ENCODE measurements at regions not wholly inside any gene's neighbourhood (a gene's known extent, or its start where the extent isn't known, plus 50 kb on each side); places are given as distances from the start of the nearest gene placed in this dataset.

DNA sequence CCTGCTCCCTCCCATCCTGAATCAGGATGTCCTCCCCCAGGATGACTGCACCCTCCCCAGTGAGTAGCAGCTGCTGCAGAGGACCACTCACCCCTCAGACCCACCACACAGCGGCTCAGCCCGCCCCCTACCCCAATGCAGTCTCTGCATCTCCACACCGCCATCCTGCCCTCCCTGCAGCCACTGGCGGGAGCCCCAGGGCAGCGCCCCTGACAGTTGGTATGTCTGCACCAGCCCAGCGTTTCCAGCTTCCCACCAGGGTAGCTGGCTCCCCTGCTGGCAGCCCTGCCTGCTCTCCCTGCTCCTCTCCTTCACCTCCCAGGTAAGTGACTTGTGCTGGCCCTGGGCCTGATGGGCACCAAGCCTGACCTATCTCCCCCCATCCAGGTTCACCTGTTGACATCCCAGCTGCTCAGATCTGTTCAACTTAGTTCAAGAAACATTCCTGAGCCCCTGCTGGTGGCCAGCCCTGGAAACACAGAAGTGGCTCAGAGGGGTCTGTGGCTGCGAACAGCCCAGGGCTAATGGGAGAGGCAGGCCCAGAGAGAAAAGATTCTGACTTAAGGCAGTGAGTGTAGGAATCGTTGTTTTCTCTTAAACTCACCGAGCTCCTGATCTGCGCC, 117.7 kb upstream of the RAB6C start:
- no peak for FAIRE-seq
- Histone ChIP-seq H2AFZ (ENCODE audit: low read depth, low read length) (no peak overlapping the region), H3K4me1 (replicated peaks in 1 of 2; ENCODE audit: control insufficient read depth in 2 of 2, insufficient read depth in 2 of 2, low read length in 2 of 2) (no peaks in the 10 kb centered on the region), H3K9me3 (replicated peaks; ENCODE audit: control insufficient read depth, insufficient read depth, low read depth, low read length) (no peaks in the 10 kb centered on the region), H3K27ac (ENCODE audit: extremely low read depth, low read depth, low read length) (no peak overlapping the region), H3K79me2 (ENCODE audit: control insufficient read depth, insufficient read depth, low read length) (no peaks in the 10 kb centered on the region), H4K20me1 (replicated peaks; ENCODE audit: control insufficient read depth, insufficient read depth, low read length) (0 out of 2 replicates have a peak, but pooled peaks cover 2% of the 10 kb centered on the region), H3K27me3 (ENCODE audit: control insufficient read depth in 2 of 2, insufficient read depth in 2 of 2, low read length in 2 of 2) (peaks cover 3 to 22% of the 10 kb centered on the region in 2 experiments; a peak in 3 of 5 replicates), H3K36me3 (ENCODE audit: control insufficient read depth, insufficient read depth, low read length) (no peaks in the 10 kb centered on the region), H3K4me2 (ENCODE audit: insufficient read depth, low read length) (no peak overlapping the region), H3K9ac (ENCODE audit: insufficient read depth in 1 of 2, low read depth in 2 of 2, low read length in 2 of 2) (no peak overlapping the region), H3K9me1 (ENCODE audit: control insufficient read depth, insufficient read depth, low read length) (no peaks in the 10 kb centered on the region), H3K4me3 (no peak overlapping the region)
- intact Hi-C loops (cut with micrococcal nuclease) (no loop called here), in situ Hi-C loops (cut with MboI) (no loop called here)
- CTCF ChIA-PET (ENCODE audit: low intra/inter-chr PET ratio) = no interaction called here
- no peak for TF ChIP-seq NFIX (CRISPR knock-in tag; IDR thresholded peaks at IDR 0.05; ENCODE audit: low read depth)
- TF ChIP-seq TCF7 (IDR thresholded peaks at IDR 0.05; ENCODE audit: borderline replicate concordance) = no peak
- no peak for TF ChIP-seq MCM5 (IDR thresholded peaks at IDR 0.05; ENCODE audit: low read depth)
- TF ChIP-seq ZBTB43 (CRISPR knock-in tag; IDR thresholded peaks at IDR 0.05) = no peak
- no peak for TF ChIP-seq FOXK2 (conservative IDR thresholded peaks at IDR 0.05 in 1 of 2, IDR thresholded peaks at IDR 0.05 in 1 of 2; ENCODE audit: low read depth in 2 of 2)
- no peak for TF ChIP-seq ZZZ3 (IDR thresholded peaks at IDR 0.05)
- no peak for TF ChIP-seq CBX8 (IDR thresholded peaks at IDR 0.05; ENCODE audit: borderline replicate concordance, extremely low read depth, low read depth, low read length, poor library complexity, severe bottlenecking)
- TF ChIP-seq ZNF324 (CRISPR knock-in tag; IDR thresholded peaks at IDR 0.05) = no peak
- TF ChIP-seq MYBL2 (IDR thresholded peaks at IDR 0.05; ENCODE audit: low read depth) = no peak
- no peak for TF ChIP-seq MYBL2 (CRISPR knock-in tag; IDR thresholded peaks at IDR 0.05; ENCODE audit: borderline replicate concordance)
- TF ChIP-seq RB1 (IDR thresholded peaks at IDR 0.05; ENCODE audit: low read depth) = no peak
- no peak for TF ChIP-seq CCNT2 (IDR thresholded peaks at IDR 0.05; ENCODE audit: borderline replicate concordance, extremely low read depth, insufficient read length, low read depth, low read length)
- TF ChIP-seq CBFA2T2 (conservative IDR thresholded peaks at IDR 0.05) = no peak
- POLR2A ChIA-PET = interaction anchor here (0.6 kb wide), 1 partner anchor 15 kb away, joined by 3 read pairs; no protein-coding TSS in a partner anchor
- BruUV-seq (replicated peaks) = no TSS peak
- no peak for ATAC-seq
- no peak for DNase-seq (ENCODE audit: extremely low read depth in 1 of 4, low spot score in 3 of 4)
- under 1% methylated on average over 10 of the region's 10 CpGs for WGBS (ENCODE audit: insufficient coverage, low coverage, missing lambda C conversion rate)
